ENCODE measurements at regions not wholly inside any gene's neighbourhood (a gene's known extent, or its start where the extent isn't known, plus 50 kb on each side); places are given as distances from the start of the nearest gene placed in this dataset.

GRCh38 chr13:65103351-65103750 lies 2126.8 kb downstream of the PCDH9 start:
- TF ChIP-seq CTCF (conservative IDR thresholded peaks at IDR 0.05; ENCODE audit: low read depth, low read length) (no peak), BHLHE40 (IDR thresholded peaks at IDR 0.05; ENCODE audit: low read depth, low read length) (no peak), POLR2A (IDR thresholded peaks at IDR 0.05; ENCODE audit: low read depth, low read length) (no peak), FOS (IDR thresholded peaks at IDR 0.05; ENCODE audit: low read depth, low read length) (no peak), MAZ (IDR thresholded peaks at IDR 0.05; ENCODE audit: borderline replicate concordance, low read depth, low read length) (no peak), CHD1 (IDR thresholded peaks at IDR 0.05; ENCODE audit: low read depth, low read length) (no peak), MXI1 (IDR thresholded peaks at IDR 0.05; ENCODE audit: borderline replicate concordance, low read depth, low read length) (no peak), RAD21 (IDR thresholded peaks at IDR 0.05; ENCODE audit: low read length) (no peak)
